ENCODE measurements at regions not wholly inside any gene's neighbourhood (a gene's known extent, or its start where the extent isn't known, plus 50 kb on each side); places are given as distances from the start of the nearest gene placed in this dataset.

GRCh38 chr2:189247276-189247675 is 67.7 kb upstream of the COL5A2 start:
- no peaks in the 10 kb centered on the region for H3K79me2 ChIP-seq (ENCODE audit: control insufficient read depth, low read length)
- no peak overlapping the region for H3K27ac ChIP-seq (ENCODE audit: low read depth, low read length)
- H4K20me1 ChIP-seq (ENCODE audit: control insufficient read depth, insufficient read depth, low read depth, low read length) = no peaks in the 10 kb centered on the region
- H3K9me2 ChIP-seq (replicated peaks; ENCODE audit: control insufficient read depth, low read length) = no peaks in the 10 kb centered on the region
- no peaks in the 10 kb centered on the region for H3K4me1 ChIP-seq (ENCODE audit: control insufficient read depth, low read length)
- TF ChIP-seq CTCF (IDR thresholded peaks at IDR 0.05; ENCODE audit: low read depth, low read length, poor library complexity, severe bottlenecking) = no peak
- no peak for TF ChIP-seq EZH2phosphoT487 (IDR thresholded peaks at IDR 0.05; ENCODE audit: borderline replicate concordance, low read length)
- no peaks in the 10 kb centered on the region for H3K27me3 ChIP-seq (ENCODE audit: control insufficient read depth, low read length)
- no peaks in the 10 kb centered on the region for H3K36me3 ChIP-seq (ENCODE audit: control insufficient read depth, low read length)
- no peak overlapping the region for H3K4me2 ChIP-seq (ENCODE audit: low read length)
- no peak overlapping the region for H3K4me3 ChIP-seq (ENCODE audit: low read length)
- H3F3A ChIP-seq (ENCODE audit: control insufficient read depth, insufficient read depth) = no peaks in the 10 kb centered on the region
- H3K9me3 ChIP-seq (ENCODE audit: control insufficient read depth, insufficient read depth, low read length) = no peaks in the 10 kb centered on the region

DNA sequence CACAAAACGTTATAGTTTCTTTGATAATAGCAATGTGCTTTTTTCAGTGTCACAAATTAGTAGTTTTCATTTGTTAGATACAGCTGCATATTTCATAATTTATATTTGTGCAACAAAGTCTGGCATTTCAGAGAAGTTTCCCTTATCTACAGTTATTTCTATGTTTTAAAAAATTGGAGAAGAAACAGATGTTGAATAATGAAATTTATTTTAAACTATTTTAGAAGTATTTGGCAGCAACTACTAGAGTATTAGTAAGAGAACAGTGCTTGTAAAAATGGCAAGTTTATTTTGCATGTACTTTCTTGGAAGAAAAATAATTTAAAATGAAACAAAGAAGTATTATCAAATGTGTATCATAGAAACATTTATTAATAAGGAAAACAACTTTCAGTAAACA is 68.6 kb upstream of the COL5A2 start:
- TF ChIP-seq EZH2phosphoT487 (IDR thresholded peaks at IDR 0.05; ENCODE audit: borderline replicate concordance, low read length) = no peak
- TF ChIP-seq CTCF (IDR thresholded peaks at IDR 0.05; ENCODE audit: low read depth, low read length, poor library complexity, severe bottlenecking) = no peak
- H3K9me2 ChIP-seq (replicated peaks; ENCODE audit: control insufficient read depth, low read length) = no peaks in the 10 kb centered on the region
- no peaks in the 10 kb centered on the region for H3K4me1 ChIP-seq (ENCODE audit: control insufficient read depth, low read length)
- H3F3A ChIP-seq (ENCODE audit: control insufficient read depth, insufficient read depth) = no peaks in the 10 kb centered on the region
- no peaks in the 10 kb centered on the region for H3K79me2 ChIP-seq (ENCODE audit: control insufficient read depth, low read length)
- no peaks in the 10 kb centered on the region for H3K27me3 ChIP-seq (ENCODE audit: control insufficient read depth, low read length)
- no peak overlapping the region for H3K4me3 ChIP-seq (ENCODE audit: low read length)
- H3K4me2 ChIP-seq (ENCODE audit: low read length) = no peak overlapping the region
- no peaks in the 10 kb centered on the region for H3K36me3 ChIP-seq (ENCODE audit: control insufficient read depth, low read length)
- H3K27ac ChIP-seq (ENCODE audit: low read depth, low read length) = no peak overlapping the region
- no peaks in the 10 kb centered on the region for H3K9me3 ChIP-seq (ENCODE audit: control insufficient read depth, insufficient read depth, low read length)
- no peaks in the 10 kb centered on the region for H4K20me1 ChIP-seq (ENCODE audit: control insufficient read depth, insufficient read depth, low read depth, low read length)

DNA sequence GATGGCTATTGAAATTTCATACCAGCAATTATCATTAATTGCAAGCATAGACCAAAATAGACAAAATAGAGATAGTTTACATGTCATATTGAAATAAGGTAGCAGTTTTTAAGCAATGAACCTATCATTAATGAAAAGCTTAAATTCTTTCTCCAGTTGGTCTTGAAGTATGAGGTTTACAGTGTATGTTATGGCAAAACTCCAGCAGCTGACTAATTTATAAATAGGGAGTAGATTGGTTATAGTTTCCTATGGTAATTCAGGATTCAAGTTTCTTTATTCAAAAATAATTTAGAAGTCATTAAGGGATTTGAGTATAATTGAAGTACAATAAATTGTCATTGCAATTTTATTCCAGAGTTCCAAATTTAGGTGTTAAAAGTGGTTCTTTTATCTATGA is 69.6 kb upstream of the COL5A2 start:
- no peaks in the 10 kb centered on the region for H3K79me2 ChIP-seq (ENCODE audit: control insufficient read depth, low read length)
- no peaks in the 10 kb centered on the region for H3K27me3 ChIP-seq (ENCODE audit: control insufficient read depth, low read length)
- H3K4me1 ChIP-seq (ENCODE audit: control insufficient read depth, low read length) = no peaks in the 10 kb centered on the region
- no peaks in the 10 kb centered on the region for H3K9me3 ChIP-seq (ENCODE audit: control insufficient read depth, insufficient read depth, low read length)
- no peak for TF ChIP-seq EZH2phosphoT487 (IDR thresholded peaks at IDR 0.05; ENCODE audit: borderline replicate concordance, low read length)
- no peak for TF ChIP-seq CTCF (IDR thresholded peaks at IDR 0.05; ENCODE audit: low read depth, low read length, poor library complexity, severe bottlenecking)
- H3K27ac ChIP-seq (ENCODE audit: low read depth, low read length) = no peak overlapping the region
- H3F3A ChIP-seq (ENCODE audit: control insufficient read depth, insufficient read depth) = no peaks in the 10 kb centered on the region
- H3K4me3 ChIP-seq (ENCODE audit: low read length) = no peak overlapping the region
- H4K20me1 ChIP-seq (ENCODE audit: control insufficient read depth, insufficient read depth, low read depth, low read length) = no peaks in the 10 kb centered on the region
- H3K36me3 ChIP-seq (ENCODE audit: control insufficient read depth, low read length) = no peaks in the 10 kb centered on the region
- H3K9me2 ChIP-seq (replicated peaks; ENCODE audit: control insufficient read depth, low read length) = no peaks in the 10 kb centered on the region
- H3K4me2 ChIP-seq (ENCODE audit: low read length) = no peak overlapping the region

DNA sequence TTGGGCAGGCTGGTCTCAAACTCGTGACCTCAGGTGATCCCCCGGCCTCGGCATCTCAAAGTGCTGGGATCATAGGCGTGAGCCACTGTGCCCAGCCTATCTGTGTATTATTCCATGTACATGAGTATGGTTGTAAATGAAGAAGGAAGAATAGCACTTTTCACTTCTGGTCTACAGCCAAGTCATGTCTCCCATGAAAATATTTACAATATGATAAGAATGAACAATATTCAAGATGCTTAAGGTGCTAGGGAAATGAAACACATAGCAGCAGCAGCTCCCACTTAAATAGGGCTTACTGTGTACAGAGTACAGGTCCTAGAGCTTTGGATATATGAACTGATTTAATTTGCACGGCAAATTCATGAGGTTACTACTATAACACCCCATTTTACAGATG is 70.3 kb upstream of the COL5A2 start:
- Histone ChIP-seq H3K4me2 (ENCODE audit: low read length) (no peak overlapping the region), H3K4me1 (ENCODE audit: control insufficient read depth, low read length) (no peaks in the 10 kb centered on the region), H3F3A (ENCODE audit: control insufficient read depth, insufficient read depth) (no peaks in the 10 kb centered on the region), H3K4me3 (ENCODE audit: low read length) (no peak overlapping the region), H3K9me3 (ENCODE audit: control insufficient read depth, insufficient read depth, low read length) (no peaks in the 10 kb centered on the region), H3K27ac (ENCODE audit: low read depth, low read length) (no peak overlapping the region), H3K79me2 (ENCODE audit: control insufficient read depth, low read length) (no peaks in the 10 kb centered on the region), H3K27me3 (ENCODE audit: control insufficient read depth, low read length) (no peaks in the 10 kb centered on the region), H3K36me3 (ENCODE audit: control insufficient read depth, low read length) (no peaks in the 10 kb centered on the region), H3K9me2 (replicated peaks; ENCODE audit: control insufficient read depth, low read length) (no peaks in the 10 kb centered on the region), H4K20me1 (ENCODE audit: control insufficient read depth, insufficient read depth, low read depth, low read length) (no peaks in the 10 kb centered on the region)
- no peak for TF ChIP-seq CTCF (IDR thresholded peaks at IDR 0.05; ENCODE audit: low read depth, low read length, poor library complexity, severe bottlenecking)
- no peak for TF ChIP-seq EZH2phosphoT487 (IDR thresholded peaks at IDR 0.05; ENCODE audit: borderline replicate concordance, low read length)

Measured in DOHH2 (cell line).